ENCODE measurements at regions not wholly inside any gene's neighbourhood (a gene's known extent, or its start where the extent isn't known, plus 50 kb on each side); places are given as distances from the start of the nearest gene placed in this dataset.

GRCh38 chr4:43391069-43391468, 498.6 kb downstream of the GRXCR1 start:
- TF ChIP-seq, protein P1, sequence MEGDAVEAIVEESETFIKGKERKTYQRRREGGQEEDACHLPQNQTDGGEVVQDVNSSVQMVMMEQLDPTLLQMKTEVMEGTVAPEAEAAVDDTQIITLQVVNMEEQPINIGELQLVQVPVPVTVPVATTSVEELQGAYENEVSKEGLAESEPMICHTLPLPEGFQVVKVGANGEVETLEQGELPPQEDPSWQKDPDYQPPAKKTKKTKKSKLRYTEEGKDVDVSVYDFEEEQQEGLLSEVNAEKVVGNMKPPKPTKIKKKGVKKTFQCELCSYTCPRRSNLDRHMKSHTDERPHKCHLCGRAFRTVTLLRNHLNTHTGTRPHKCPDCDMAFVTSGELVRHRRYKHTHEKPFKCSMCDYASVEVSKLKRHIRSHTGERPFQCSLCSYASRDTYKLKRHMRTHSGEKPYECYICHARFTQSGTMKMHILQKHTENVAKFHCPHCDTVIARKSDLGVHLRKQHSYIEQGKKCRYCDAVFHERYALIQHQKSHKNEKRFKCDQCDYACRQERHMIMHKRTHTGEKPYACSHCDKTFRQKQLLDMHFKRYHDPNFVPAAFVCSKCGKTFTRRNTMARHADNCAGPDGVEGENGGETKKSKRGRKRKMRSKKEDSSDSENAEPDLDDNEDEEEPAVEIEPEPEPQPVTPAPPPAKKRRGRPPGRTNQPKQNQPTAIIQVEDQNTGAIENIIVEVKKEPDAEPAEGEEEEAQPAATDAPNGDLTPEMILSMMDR (IDR thresholded peaks at IDR 0.05; ENCODE audit: insufficient read depth, low read length, poor library complexity, severe bottlenecking) = no peak
- TF ChIP-seq EZH2phosphoT487 (conservative IDR thresholded peaks at IDR 0.05; ENCODE audit: low read length) = no peak

Data from SU-DHL-6 (cell line).